Panc1 (cell line): ENCODE measurements at regions not wholly inside any gene's neighbourhood (a gene's known extent, or its start where the extent isn't known, plus 50 kb on each side); places are given as distances from the start of the nearest gene placed in this dataset.

Experiments
- ATAC-seq: fragments of 200-7000 bp; cut with Tn5 transposase; 2 replicates; pipeline ENCODE4 v1.9.1; 2020; ENCODE audit warnings: mild to moderate bottlenecking, moderate library complexity
- BruUV-seq: library from RNA; stranded (reverse); fragments of 400-500 nt; replicated peaks from 2 replicates; lab custom pipeline; 2021; lab: Mats Ljungman, UMichigan
- CTCF ChIA-PET: fragments of 300-600 bp; sonication (Branson Sonifier 250); formaldehyde crosslinking; loops from one replicate; lab custom pipeline; 2022; ENCODE audit warnings: antibody characterized with exemption; lab: Charles Lee
- POLR2A ChIA-PET: fragments of 300-600 bp; sonication (Branson Sonifier 250); formaldehyde crosslinking; loops from one replicate; lab custom pipeline; 2022; ENCODE audit warnings: antibody characterized with exemption; lab: Charles Lee
- DNase-seq: peaks from one replicate; pipeline ENCODE4 v3.0.0-alpha.2; 2010; ENCODE audit warnings: low read depth, low spot score
- H3K27ac ChIP-seq: 2 replicates; pipeline ENCODE4 v1.5.1; 2011; ENCODE audit warnings: mild to moderate bottlenecking, low read length, inconsistent platforms
- H3K27me3 ChIP-seq: fragments of 200-500 bp; sonication (Bioruptor generic); 2 replicates; pipeline ENCODE4 v1.6.0; 2014; ENCODE audit warnings: low read length, inconsistent platforms; ENCODE audit not compliant: control insufficient read depth, insufficient read depth
- H3K36me3 ChIP-seq: fragments of 200-500 bp; sonication (Bioruptor generic); 2 replicates; pipeline ENCODE4 v1.5.1; 2014; ENCODE audit warnings: inconsistent platforms, mild to moderate bottlenecking, low read length, moderate library complexity; ENCODE audit not compliant: control insufficient read depth, insufficient read depth
- H3K4me1 ChIP-seq: 2 replicates; pipeline ENCODE4 v1.5.1; 2011; ENCODE audit warnings: inconsistent platforms, mild to moderate bottlenecking, low read length, moderate library complexity; ENCODE audit not compliant: control insufficient read depth, insufficient read depth
- H3K4me3 ChIP-seq, 2 experiments: 2 replicates each; pipeline ENCODE4 v1.5.1; 2011 to 2012; ENCODE audit warnings: low read depth in 2 of 2, low read length in 2 of 2, mild to moderate bottlenecking in 2 of 2, inconsistent platforms in 1 of 2, moderate library complexity in 1 of 2
- H3K9me3 ChIP-seq: fragments of 200-500 bp; sonication (Bioruptor generic); 2 replicates; pipeline ENCODE4 v1.5.1; 2014; ENCODE audit warnings: low read depth, mild to moderate bottlenecking, inconsistent platforms, low read length, moderate library complexity; ENCODE audit not compliant: control insufficient read depth, insufficient read depth
- CTCF ChIP-seq: fragments of 450-650 bp; IDR thresholded peaks from 2 replicates; pipeline ENCODE4 v1.5.1; 2017; ENCODE audit warnings: mild to moderate bottlenecking
- POLR2AphosphoS5 ChIP-seq: IDR thresholded peaks from 2 replicates; pipeline ENCODE4 v1.6.1; 2012; ENCODE audit warnings: mild to moderate bottlenecking, low read depth, low read length, moderate library complexity
- SIN3A ChIP-seq: IDR thresholded peaks from 2 replicates; pipeline ENCODE4 v1.6.1; 2012; ENCODE audit warnings: low read depth, mild to moderate bottlenecking, low read length, moderate library complexity, borderline replicate concordance; ENCODE audit not compliant: insufficient read depth
- TCF7L2 ChIP-seq: IDR thresholded peaks from 2 replicates; pipeline ENCODE4 v1.6.1; 2011; ENCODE audit warnings: mild to moderate bottlenecking, low read depth, low read length, inconsistent platforms
- in situ Hi-C: cut with HindIII; loops from 2 replicates; pipeline ENCODE4 v1.10.0; 2016; ENCODE audit warnings: low sequenced_read_pairs, low pct_unique_long_range_greater_than_20kb
- intact Hi-C: fragments of 100-400 bp; cut with micrococcal nuclease; formaldehyde crosslinking; loops from one replicate; pipeline ENCODE4 v1.10.0; 2022; ENCODE audit not compliant: unreplicated experiment
- TF ChIP-seq, protein P1 (sequence below), 2 experiments: IDR thresholded peaks; 2 replicates each; pipeline ENCODE4 v1.6.1; 2011 to 2012; ENCODE audit warnings: low read depth in 2 of 2, control low read depth in 1 of 2, low read length in 1 of 2, mild to moderate bottlenecking in 1 of 2, moderate library complexity in 1 of 2; ENCODE audit not compliant: insufficient read depth in 1 of 2

GRCh38 chr16:65469116-65469515, 347.3 kb upstream of the CDH11 start:
- 0 out of 2 replicates have a peak, but pooled peaks cover 4% of the 10 kb centered on the region for H3K9me3 ChIP-seq
- in situ Hi-C loops (no loop called here), intact Hi-C loops (no loop called here)
- no peaks in the 10 kb centered on the region for H3K27me3 ChIP-seq
- ChIA-PET POLR2A (no interaction called here), CTCF (no interaction called here)
- no peaks in the 10 kb centered on the region for H3K36me3 ChIP-seq
- no peak overlapping the region for H3K4me3 ChIP-seq
- no peak overlapping the region for H3K27ac ChIP-seq
- no peak for DNase-seq
- H3K4me1 ChIP-seq: no peaks in the 10 kb centered on the region
- TF ChIP-seq TCF7L2: no peak
- no peak for TF ChIP-seq POLR2AphosphoS5
- TF ChIP-seq CTCF: no peak
- no peak for TF ChIP-seq SIN3A
- TF ChIP-seq, protein P1, sequence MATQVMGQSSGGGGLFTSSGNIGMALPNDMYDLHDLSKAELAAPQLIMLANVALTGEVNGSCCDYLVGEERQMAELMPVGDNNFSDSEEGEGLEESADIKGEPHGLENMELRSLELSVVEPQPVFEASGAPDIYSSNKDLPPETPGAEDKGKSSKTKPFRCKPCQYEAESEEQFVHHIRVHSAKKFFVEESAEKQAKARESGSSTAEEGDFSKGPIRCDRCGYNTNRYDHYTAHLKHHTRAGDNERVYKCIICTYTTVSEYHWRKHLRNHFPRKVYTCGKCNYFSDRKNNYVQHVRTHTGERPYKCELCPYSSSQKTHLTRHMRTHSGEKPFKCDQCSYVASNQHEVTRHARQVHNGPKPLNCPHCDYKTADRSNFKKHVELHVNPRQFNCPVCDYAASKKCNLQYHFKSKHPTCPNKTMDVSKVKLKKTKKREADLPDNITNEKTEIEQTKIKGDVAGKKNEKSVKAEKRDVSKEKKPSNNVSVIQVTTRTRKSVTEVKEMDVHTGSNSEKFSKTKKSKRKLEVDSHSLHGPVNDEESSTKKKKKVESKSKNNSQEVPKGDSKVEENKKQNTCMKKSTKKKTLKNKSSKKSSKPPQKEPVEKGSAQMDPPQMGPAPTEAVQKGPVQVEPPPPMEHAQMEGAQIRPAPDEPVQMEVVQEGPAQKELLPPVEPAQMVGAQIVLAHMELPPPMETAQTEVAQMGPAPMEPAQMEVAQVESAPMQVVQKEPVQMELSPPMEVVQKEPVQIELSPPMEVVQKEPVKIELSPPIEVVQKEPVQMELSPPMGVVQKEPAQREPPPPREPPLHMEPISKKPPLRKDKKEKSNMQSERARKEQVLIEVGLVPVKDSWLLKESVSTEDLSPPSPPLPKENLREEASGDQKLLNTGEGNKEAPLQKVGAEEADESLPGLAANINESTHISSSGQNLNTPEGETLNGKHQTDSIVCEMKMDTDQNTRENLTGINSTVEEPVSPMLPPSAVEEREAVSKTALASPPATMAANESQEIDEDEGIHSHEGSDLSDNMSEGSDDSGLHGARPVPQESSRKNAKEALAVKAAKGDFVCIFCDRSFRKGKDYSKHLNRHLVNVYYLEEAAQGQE (IDR thresholded peaks at IDR 0.05; ENCODE audit: insufficient read depth in 1 of 2, low read depth in 2 of 2, low read length in 1 of 2): no peak
- no peak for ATAC-seq
- BruUV-seq: no TSS peak

GRCh38 chr16:65468133-65468532, 346.3 kb upstream of the CDH11 start:
- BruUV-seq: no TSS peak
- H3K4me3 ChIP-seq: no peak overlapping the region
- H3K27me3 ChIP-seq: no peaks in the 10 kb centered on the region
- in situ Hi-C loops (no loop called here), intact Hi-C loops (no loop called here)
- TF ChIP-seq CTCF (no peak), SIN3A (no peak), POLR2AphosphoS5 (no peak), TCF7L2 (no peak)
- TF ChIP-seq, protein P1 (IDR thresholded peaks at IDR 0.05; ENCODE audit: insufficient read depth in 1 of 2, low read depth in 2 of 2, low read length in 1 of 2): no peak
- no peaks in the 10 kb centered on the region for H3K4me1 ChIP-seq
- no peaks in the 10 kb centered on the region for H3K36me3 ChIP-seq
- POLR2A ChIA-PET: no interaction called here
- CTCF ChIA-PET: no interaction called here
- DNase-seq (no peak), ATAC-seq (no peak)
- no peak overlapping the region for H3K27ac ChIP-seq
- 0 out of 2 replicates have a peak, but pooled peaks cover 4% of the 10 kb centered on the region for H3K9me3 ChIP-seq
